HG03558 (cell line): ENCODE measurements at regions not wholly inside any gene's neighbourhood (a gene's known extent, or its start where the extent isn't known, plus 50 kb on each side); places are given as distances from the start of the nearest gene placed in this dataset.

Experiments used
- ATAC-seq: cut with Tn5 transposase; IDR thresholded peaks from one replicate; pipeline ENCODE4 v1.9.1; 2021; ENCODE audit warnings: moderate number of reproducible peaks; ENCODE audit not compliant: unreplicated experiment; ENCODE audit errors: extremely low read depth

- no peak for ATAC-seq
Measured at GRCh38 chr13:104098421-104098820, 1032.2 kb upstream of the SLC10A2 start.

GRCh38 chr13:104086759-104087158 lies 1020.5 kb upstream of the SLC10A2 start:
- ATAC-seq, result no peak

GRCh38 chr13:104086210-104086609 lies 1020.0 kb upstream of the SLC10A2 start:
- ATAC-seq, result no peak

GRCh38 chr13:104085611-104086010 lies 1019.4 kb upstream of the SLC10A2 start:
- no peak for ATAC-seq

- ATAC-seq, result no peak
Measured at GRCh38 chr13:104074326-104074725, 1008.1 kb upstream of the SLC10A2 start.

GRCh38 chr13:104071806-104072205 lies 1005.6 kb upstream of the SLC10A2 start:
- no peak for ATAC-seq

GRCh38 chr13:104065328-104065727 lies 999.1 kb upstream of the SLC10A2 start:
- no peak for ATAC-seq

- ATAC-seq, result no peak
Measured at GRCh38 chr13:104057861-104058260, 991.6 kb upstream of the SLC10A2 start.

GRCh38 chr13:104045907-104046306 lies 979.7 kb upstream of the SLC10A2 start:
- no peak for ATAC-seq

GRCh38 chr13:104043184-104043583 lies 977.0 kb upstream of the SLC10A2 start:
- ATAC-seq, result no peak

GRCh38 chr13:104034891-104035290 lies 968.7 kb upstream of the SLC10A2 start:
- ATAC-seq, result no peak

GRCh38 chr13:104025303-104025702 lies 959.1 kb upstream of the SLC10A2 start:
- no peak for ATAC-seq

GRCh38 chr13:104024416-104025170 lies 958.4 kb upstream of the SLC10A2 start:
- ATAC-seq, result no peak

GRCh38 chr13:104021806-104022397 lies 955.7 kb upstream of the SLC10A2 start:
- no peak for ATAC-seq

GRCh38 chr13:104017317-104017716 lies 951.1 kb upstream of the SLC10A2 start:
- no peak for ATAC-seq

- no peak for ATAC-seq
Measured at GRCh38 chr13:104015646-104016396, 949.6 kb upstream of the SLC10A2 start.

GRCh38 chr13:104014803-104015645 lies 948.8 kb upstream of the SLC10A2 start:
- no peak for ATAC-seq

- no peak for ATAC-seq
Measured at GRCh38 chr13:104011505-104012241, 945.5 kb upstream of the SLC10A2 start.

- ATAC-seq, result no peak
Measured at GRCh38 chr13:104008541-104009435, 942.6 kb upstream of the SLC10A2 start.
